BJ (cell line): ENCODE measurements at regions not wholly inside any gene's neighbourhood (a gene's known extent, or its start where the extent isn't known, plus 50 kb on each side); places are given as distances from the start of the nearest gene placed in this dataset.

Experiments used
- CTCF ChIA-PET: fragments of 350-600 bp; formaldehyde crosslinking; extraction: SDS; loops from one replicate; lab custom pipeline; 2021; ENCODE audit warnings: antibody characterized with exemption, inconsistent platforms; lab: Yijun Ruan, JAX
- POLR2A ChIA-PET: fragments of 300-600 bp; sonication (Branson Sonifier 250); formaldehyde crosslinking; extraction: SDS; loops from one replicate; lab custom pipeline; 2021; ENCODE audit warnings: antibody characterized with exemption; lab: Charles Lee
- DNase-seq: peaks from one replicate; pipeline ENCODE4 v3.0.0-alpha.2; 2011; ENCODE audit warnings: low read depth
- H3K27me3 ChIP-seq: 2 replicates; pipeline ENCODE4 v1.6.0; 2011; ENCODE audit warnings: low read length; ENCODE audit not compliant: control insufficient read depth, insufficient read depth
- H3K36me3 ChIP-seq: 2 replicates; pipeline ENCODE4 v1.5.1; 2011; ENCODE audit warnings: low read length; ENCODE audit not compliant: control insufficient read depth, insufficient read depth
- H3K4me3 ChIP-seq: 2 replicates; pipeline ENCODE4 v1.5.1; 2011; ENCODE audit warnings: low read depth, mild to moderate bottlenecking, control low read depth, low read length
- CTCF ChIP-seq: IDR thresholded peaks from 2 replicates; pipeline ENCODE4 v1.5.1; 2011; ENCODE audit warnings: low read depth, mild to moderate bottlenecking, control low read depth, inconsistent platforms, low read length, moderate library complexity; ENCODE audit not compliant: insufficient read depth

DNA sequence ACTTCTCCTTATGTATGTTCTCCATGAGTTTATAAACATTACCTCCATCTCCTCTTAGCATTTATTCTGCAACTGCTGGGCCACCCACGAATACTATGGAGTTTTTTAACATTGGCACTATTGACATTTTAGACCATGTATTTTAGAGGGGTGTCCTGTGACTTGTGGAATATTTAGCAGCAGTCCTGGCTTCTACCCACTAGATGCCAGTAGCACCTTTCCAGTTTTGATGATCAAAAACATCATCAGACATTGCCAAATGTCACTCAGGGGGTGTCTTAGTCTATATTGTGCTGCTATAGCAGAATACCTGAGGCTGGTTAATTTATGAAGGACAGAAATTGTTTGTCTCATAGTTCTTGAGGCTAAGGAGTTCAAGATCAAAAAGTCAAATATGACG, 187.5 kb upstream of the RORB start:
- POLR2A ChIA-PET: no interaction called here
- H3K36me3 ChIP-seq: no peaks in the 10 kb centered on the region
- no peak for TF ChIP-seq CTCF
- no peak overlapping the region for H3K4me3 ChIP-seq
- CTCF ChIA-PET: interaction anchor here (0.7 kb wide), 1 partner anchor 11 kb away, joined by 3 read pairs; no protein-coding TSS in a partner anchor
- H3K27me3 ChIP-seq: no peaks in the 10 kb centered on the region
- DNase-seq: no peak

DNA sequence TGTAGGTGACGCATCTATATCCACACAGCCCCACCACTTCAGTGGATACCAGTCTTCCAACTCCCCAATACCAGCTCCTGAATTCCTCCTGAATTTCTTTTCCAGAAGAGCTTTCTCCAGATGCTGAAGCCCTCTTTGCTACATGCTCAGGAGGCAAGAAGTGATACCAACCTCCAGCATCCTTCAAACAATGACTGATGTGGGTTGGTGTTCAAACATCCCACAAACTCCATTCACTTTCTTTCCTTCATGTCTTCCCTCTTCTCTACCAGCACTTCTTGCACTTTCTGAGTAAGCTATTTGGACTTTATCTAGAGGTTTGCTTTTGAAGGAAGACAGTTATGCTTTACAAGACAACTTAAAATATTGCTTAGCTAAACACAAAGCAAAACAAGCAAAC, 179.9 kb upstream of the RORB start:
- POLR2A ChIA-PET: no interaction called here
- no peak for DNase-seq
- H3K4me3 ChIP-seq: no peak overlapping the region
- TF ChIP-seq CTCF: no peak
- H3K27me3 ChIP-seq: no peaks in the 10 kb centered on the region
- CTCF ChIA-PET: interaction anchor here (1.2 kb wide), 1 partner anchor 10 kb away, joined by 3 read pairs; no protein-coding TSS in a partner anchor
- no peaks in the 10 kb centered on the region for H3K36me3 ChIP-seq

GRCh38 chr9:74321396-74321795, 175.7 kb upstream of the RORB start:
- Histone ChIP-seq H3K36me3 (no peaks in the 10 kb centered on the region), H3K27me3 (no peaks in the 10 kb centered on the region), H3K4me3 (no peak overlapping the region)
- TF ChIP-seq CTCF: no peak
- DNase-seq: no peak
- ChIA-PET CTCF (no interaction called here), POLR2A (no interaction called here)

DNA sequence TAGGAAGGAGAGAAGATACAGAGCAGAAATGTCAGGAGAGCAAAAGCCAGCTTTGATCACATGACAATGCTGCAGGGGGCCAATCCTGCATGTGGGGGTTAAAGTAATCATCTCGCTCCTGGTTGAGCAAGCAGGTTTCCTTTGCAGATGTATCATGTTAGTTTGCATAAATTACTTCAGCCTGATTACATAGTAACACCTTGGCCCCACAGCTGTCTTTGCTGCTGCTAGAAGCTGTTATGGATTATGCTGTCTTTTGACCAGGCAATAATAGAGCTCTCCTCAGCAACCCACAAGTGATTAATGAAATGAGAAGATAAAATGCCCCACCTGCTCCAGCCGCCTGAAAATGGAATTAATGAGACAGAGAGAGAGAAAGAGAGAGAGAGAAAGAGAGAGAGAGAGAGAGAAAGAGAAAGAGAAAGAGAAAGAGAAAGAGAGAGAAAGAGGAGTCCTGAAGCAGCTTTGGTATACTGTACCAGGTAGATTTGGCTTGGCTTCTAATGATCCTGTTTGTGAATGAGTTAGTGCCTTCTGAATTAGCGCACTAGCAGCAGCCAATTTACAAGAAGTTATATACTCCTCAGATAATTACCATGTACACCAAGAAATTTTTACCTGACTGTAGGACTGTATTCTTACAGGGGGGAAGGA, 174.3 kb upstream of the RORB start:
- no peak overlapping the region for H3K4me3 ChIP-seq
- ChIA-PET CTCF (no interaction called here), POLR2A (no interaction called here)
- TF ChIP-seq CTCF: no peak
- H3K36me3 ChIP-seq: no peaks in the 10 kb centered on the region
- no peak for DNase-seq
- no peaks in the 10 kb centered on the region for H3K27me3 ChIP-seq

DNA sequence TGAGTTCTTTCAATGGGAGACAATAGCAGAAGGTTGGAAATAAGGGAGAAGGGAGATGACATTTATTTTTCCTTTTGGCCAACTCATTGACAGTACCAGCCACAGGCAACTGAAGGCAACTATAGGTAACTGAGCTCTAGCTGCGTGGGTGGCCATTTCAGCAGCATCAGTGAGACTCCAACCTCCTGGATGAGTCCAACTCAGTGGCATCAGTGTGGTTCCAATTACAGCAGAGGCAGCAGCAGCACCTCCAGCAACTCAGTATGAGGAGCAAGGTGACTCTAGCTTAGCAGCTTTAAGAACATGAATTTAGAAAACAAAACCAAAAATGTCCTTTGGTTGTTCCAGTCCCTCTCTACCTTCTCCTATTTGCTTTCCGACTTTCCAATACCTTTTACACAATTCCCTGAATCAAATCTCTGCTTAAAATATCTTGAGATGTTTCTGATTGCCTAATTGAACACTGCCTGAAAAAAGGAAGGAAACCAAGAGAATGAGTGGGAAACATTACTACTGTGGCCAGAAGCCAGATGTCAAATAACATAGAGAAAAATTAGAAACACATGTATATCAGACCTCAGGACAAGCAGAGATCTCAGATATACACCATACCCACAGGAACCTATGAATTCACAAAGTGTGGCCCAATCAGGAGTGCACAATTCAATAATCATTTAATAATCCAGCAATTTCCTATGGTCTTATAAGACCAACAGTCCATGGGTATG, 166.5 kb upstream of the RORB start:
- ChIA-PET POLR2A (interaction anchor here (0.7 kb wide), 1 partner anchor 13 kb away, joined by 3 read pairs; no protein-coding TSS in a partner anchor), CTCF (interaction anchor here (1.2 kb wide), 1 partner anchor 9 kb away, joined by 4 read pairs; no protein-coding TSS in a partner anchor)
- no peak for DNase-seq
- Histone ChIP-seq H3K4me3 (no peak overlapping the region), H3K27me3 (no peaks in the 10 kb centered on the region), H3K36me3 (no peaks in the 10 kb centered on the region)
- no peak for TF ChIP-seq CTCF
